ENCODE measurements at regions not wholly inside any gene's neighbourhood (a gene's known extent, or its start where the extent isn't known, plus 50 kb on each side); places are given as distances from the start of the nearest gene placed in this dataset.

- TF ChIP-seq EZH2phosphoT487 (IDR thresholded peaks at IDR 0.05; ENCODE audit: borderline replicate concordance, low read depth), result no peak
- no peak for TF ChIP-seq CTCF (IDR thresholded peaks at IDR 0.05)
- TF ChIP-seq, protein P1, sequence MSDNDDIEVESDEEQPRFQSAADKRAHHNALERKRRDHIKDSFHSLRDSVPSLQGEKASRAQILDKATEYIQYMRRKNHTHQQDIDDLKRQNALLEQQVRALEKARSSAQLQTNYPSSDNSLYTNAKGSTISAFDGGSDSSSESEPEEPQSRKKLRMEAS (IDR thresholded peaks at IDR 0.05; ENCODE audit: low read depth), result no peak
- TF ChIP-seq POLR2AphosphoS5 (IDR thresholded peaks at IDR 0.05; ENCODE audit: low read depth, low read length), result no peak
- TF ChIP-seq EP300 (IDR thresholded peaks at IDR 0.05; ENCODE audit: borderline replicate concordance in 1 of 2, low read depth in 1 of 2, low read length in 1 of 2), result no peak
- TF ChIP-seq TEAD4 (IDR thresholded peaks at IDR 0.05; ENCODE audit: borderline replicate concordance, insufficient read depth), result no peak
- no peak for TF ChIP-seq RAD21 (IDR thresholded peaks at IDR 0.05; ENCODE audit: low read length)
- no peak for TF ChIP-seq SMC3 (IDR thresholded peaks at IDR 0.05; ENCODE audit: low read depth, low read length)
- TF ChIP-seq TAF1 (IDR thresholded peaks at IDR 0.05; ENCODE audit: borderline replicate concordance, low read depth, low read length), result no peak
- no peak for TF ChIP-seq REST (IDR thresholded peaks at IDR 0.05; ENCODE audit: low read depth, low read length)
Measured at GRCh38 chr3:43173949-43174348, 68.1 kb upstream of the POMGNT2 start.
